GM04503 (cell line): ENCODE measurements at regions not wholly inside any gene's neighbourhood (a gene's known extent, or its start where the extent isn't known, plus 50 kb on each side); places are given as distances from the start of the nearest gene placed in this dataset.
A peak's percentile ranks its signal among the peaks of the same experiment; 100 is the strongest.
"Not testable (repeated sequence)": the region's sequence is repeated elsewhere in the genome, so short reads cannot be mapped to it uniquely, and the experiment has no call there.

ENCODE experiments used
- DNase-seq: peaks from one replicate; pipeline ENCODE4 v3.0.0-alpha.2; 2012; ENCODE audit warnings: low read depth

DNA sequence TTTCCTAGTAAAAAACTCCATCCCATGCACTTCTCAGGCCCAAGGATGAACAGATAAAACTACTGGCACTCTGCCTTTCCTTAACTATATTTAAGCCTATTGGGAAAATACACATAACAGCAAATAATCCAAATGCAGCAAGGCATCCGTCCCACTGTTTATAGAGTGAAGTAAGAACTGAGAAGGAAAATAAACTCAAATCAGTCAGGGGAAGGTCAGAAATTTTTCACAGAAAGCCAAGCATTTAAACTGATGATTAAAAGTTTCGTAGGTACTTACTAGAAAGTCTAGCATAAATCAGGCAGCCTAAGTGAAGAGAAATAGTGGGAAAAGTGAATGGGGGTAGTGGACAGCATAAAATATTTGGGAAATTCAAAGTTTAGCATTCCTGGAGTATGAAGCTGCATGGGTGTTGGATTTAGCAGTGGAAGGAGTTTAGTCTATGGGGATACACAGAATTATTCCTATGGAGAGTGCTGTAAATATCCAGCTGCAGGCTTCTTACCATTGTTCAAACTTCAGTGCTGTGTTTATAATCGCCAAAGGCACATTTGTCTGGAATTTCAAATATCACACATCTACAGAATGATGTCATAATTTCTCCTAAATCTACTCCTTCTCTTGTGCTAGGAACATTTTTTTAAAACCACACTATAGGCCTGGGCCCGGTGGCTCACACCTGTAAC is 1131.0 kb upstream of the GOT2 start:
- DNase-seq = no peak

DNA sequence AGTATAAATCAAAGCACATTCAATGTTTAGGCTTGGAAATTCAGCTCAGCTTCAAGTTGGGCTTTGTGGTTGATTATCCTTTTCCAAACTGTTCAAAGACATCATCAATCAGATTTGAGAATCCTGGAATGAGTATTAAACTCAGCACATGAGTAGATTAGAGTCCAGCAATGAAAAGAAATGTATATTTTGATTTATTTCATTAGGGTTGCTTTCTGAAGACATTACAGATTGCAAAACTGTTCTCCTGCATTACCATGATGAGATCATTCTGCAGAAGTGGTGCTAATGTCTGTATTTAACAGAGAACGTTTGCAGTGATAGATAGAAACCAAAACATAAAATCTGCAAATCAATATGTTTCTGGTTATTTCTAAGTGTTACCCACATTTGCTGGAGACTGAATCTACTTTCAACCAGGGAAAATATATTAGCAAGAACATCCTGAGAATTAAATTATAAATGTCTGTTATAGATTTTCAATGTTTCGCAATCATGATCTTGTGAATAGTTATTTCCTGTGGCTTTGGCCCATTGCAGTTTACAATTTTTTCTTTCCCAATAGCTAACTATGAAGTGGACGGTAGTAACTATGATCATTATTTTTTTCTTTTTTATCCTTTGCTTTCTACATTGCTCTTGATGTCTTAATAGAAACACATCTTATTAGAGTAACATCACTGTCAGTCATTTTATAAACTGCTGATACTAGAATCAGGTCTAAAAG is 1125.7 kb upstream of the GOT2 start:
- peak; percentile 27 for DNase-seq

DNA sequence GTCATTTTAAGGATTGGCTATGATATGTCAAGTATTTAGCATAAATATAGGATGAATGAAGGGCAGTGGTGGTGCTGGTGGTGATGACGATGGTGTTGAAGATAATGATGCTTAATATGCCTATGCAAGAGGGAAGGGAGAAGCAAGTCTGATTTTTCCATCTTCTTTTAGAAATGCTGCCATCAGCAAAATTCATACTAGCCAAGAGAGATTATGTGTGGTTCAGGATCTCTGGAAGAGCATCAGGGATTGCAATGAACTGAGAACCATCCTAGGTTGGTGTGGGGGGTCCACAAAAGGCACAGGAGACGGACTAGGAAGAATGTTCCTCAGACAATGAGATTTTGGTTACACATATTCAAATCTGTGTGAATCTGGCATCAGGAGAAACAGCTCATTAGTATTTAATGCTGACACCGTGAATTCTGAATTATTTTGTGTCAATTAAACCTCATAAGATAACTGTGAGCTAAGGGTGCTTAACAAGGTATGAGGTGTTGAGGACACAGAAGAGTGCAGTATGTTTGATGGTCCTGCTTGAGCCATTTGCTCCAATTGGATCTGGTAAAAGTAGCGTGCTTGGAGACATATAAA is 1120.8 kb upstream of the GOT2 start:
- DNase-seq = no peak

DNA sequence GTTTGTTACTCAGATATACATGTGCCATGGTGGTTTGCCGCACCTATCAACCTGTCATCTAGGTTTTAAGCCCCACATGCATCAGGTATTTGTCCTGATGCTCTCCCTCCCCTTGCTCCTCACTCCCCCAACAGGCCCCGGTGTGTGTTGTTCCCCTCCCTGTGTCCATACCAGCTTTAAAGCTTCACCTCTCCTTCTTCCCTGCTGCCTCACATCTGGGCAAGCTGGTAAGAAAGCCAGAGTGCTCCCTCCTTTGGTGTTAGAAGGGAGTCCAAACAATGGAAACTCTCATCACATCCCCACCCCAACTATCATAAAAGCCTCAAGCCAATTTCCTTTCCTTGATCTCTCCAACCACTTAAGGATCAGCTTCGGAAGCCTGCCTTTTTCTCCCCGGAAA is 1115.6 kb upstream of the GOT2 start:
- DNase-seq = no peak

DNA sequence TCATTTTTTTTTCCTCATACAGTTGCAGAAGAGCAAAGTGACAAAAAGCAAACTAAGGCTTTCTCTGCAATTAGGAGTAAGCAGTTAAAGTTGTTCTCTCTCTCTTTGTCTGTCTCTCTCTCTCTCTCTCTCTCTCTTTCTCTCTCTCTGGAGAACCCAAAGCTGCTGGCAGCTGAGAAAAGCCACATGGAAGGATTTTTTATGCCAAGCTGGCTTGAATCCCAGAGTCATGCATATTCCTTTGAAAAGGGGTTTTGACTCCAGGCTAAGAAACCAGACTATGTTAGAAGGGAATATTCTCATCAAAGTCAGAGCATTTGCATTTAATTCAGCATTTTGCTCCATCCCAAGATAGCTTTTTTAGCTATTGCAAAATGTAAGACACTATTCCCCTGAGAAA is 1114.2 kb upstream of the GOT2 start:
- no peak for DNase-seq

DNA sequence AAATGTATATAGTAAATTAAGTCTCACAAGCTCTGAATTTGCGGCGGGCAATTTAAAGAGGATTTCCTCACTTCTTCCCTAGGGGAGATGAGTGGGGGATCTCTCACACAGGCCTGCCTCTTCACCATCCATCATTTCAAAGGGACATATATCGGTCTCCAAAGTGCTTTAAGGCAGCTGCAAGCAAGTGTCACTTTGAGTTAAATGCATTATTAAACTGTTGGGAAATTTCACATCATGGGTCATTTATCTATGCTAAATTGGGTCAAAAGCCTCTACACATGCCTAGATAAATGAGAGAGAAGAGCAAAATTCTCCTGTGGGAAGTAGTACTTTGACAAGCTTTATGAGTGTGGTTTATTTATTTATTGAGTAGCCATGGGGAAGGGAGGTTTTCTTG is 1106.1 kb upstream of the GOT2 start:
- DNase-seq = no peak

DNA sequence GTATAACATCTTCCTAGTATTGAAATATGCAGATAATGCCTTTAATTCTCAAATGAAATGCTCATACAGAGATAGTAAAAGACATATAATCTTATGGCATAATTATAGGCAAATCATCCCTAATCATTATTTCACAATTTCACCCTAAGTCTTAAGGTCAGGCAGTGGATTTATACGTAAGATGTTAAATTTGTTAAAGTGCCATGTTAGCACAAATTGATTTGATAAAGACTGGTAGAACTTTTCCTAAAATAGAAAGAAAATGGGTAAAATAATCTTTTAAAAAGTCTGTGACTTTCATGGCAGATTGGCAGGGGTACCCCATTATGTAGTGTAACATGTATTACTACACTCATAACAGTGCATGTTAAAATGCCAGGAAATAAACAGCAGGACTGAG is 1092.7 kb upstream of the GOT2 start:
- DNase-seq = no peak

DNA sequence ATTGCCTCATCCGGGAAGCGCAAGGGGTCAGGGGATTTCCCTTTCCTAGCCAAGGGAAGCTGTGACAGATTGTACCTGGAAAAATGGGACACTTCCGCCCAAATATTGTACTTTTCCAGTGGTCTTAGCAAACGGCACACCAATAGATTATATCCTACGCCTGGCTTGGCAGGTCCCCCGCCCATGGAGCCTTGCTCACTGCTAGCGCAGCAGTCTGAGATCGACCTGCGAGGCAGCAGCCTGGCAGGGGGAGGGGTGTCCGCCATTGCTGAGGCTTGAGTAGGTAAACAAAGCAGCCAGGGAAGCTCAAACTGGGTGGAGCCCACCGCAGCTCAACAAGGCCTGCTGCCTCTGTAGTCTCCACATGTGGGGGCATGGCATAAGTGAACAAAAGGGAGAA is 1075.4 kb upstream of the GOT2 start:
- DNase-seq = not testable (repeated sequence)

DNA sequence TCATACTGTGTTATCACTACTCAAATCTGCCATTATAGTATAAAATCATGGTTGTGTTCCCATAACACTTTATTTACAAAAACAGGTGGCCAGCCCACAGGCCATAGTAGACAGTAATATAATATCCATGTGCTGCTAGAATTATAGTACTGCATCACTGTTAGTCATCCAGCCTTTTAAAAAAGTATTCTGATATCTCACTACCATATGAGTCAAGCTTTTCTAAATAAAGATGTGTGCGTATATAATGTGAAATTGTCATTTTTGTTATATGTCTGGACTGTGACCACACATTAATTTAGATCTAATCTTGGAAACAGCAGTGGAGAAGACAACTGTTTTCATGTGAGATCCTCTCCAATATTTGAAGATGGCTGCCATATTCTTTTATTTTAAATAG is 1049.1 kb upstream of the GOT2 start:
- no peak for DNase-seq

DNA sequence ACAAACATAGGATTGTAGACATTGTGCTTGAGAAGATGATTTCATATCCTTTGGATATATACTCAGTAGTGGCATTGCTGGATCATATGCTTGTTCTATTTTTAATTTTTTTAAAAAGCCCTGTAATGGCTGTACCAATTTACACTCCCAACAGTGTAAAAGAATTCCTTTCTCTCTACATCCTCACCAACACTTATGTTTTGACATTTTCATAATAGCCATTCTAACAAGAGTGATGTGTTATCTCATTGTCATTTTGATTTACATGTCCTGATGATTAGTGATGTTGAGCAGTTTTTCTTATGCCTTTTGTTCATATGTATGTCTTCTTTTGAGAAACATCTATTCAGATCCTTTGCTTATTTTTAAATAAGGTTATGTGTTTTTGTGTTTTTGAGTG is 1039.2 kb upstream of the GOT2 start:
- DNase-seq = no peak

DNA sequence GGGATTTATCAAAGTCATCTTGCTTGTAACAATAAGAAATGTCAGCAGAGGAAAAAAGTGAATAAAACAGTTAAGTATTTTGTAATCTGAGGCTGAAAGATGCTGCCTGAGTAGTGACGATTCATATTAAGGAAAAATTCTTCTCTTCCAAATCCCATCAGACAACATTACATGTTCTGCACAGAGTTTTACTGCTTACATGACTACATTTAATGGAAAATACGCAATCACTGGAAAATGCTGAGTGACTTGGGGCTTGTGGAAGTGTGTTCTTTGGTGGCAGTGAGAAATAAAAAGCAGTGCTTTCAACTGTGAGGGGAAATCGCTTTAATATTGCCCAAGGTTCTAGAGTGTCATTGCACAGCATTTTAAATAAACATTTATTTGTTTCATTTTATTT is 1025.2 kb upstream of the GOT2 start:
- no peak for DNase-seq

DNA sequence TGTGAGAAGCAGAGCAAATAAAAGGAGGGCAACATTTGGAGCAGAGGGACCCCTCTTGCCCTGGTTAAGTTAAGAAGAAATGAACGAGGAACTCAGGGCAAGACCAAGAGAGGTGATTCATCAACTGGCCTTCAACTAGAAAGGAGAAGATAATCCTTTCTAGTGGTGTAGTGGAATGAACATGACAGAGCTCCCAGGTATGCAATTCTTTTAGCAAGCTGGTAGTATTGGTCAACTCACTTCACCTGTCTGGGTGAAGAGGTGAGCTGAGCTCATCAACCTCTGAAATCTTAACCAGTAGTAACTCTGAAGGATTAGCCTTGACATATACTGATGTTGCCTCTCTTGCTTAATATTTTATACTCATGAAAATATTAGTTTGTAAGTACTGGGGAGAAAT is 1024.7 kb upstream of the GOT2 start:
- DNase-seq = no peak

DNA sequence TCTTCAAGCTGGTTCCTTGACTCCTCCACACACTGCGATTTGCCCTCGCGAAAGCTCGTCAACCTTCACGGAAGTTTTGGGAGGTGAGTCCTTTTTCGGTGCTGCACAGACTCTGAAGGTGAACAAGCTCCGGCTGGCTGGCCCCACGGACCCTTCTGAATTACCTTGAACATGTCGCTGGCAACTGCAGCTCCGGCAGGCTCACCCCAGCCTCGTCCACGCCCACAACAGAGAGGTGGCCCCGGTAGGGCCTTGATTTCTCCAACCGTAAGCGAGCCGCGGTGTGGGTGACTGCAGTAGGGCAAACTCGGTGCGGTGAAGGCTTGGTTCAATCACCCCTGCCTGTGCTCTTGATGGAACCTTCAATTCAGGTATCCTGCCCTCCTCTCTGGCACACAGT is 1020.7 kb upstream of the GOT2 start:
- DNase-seq = no peak

DNA sequence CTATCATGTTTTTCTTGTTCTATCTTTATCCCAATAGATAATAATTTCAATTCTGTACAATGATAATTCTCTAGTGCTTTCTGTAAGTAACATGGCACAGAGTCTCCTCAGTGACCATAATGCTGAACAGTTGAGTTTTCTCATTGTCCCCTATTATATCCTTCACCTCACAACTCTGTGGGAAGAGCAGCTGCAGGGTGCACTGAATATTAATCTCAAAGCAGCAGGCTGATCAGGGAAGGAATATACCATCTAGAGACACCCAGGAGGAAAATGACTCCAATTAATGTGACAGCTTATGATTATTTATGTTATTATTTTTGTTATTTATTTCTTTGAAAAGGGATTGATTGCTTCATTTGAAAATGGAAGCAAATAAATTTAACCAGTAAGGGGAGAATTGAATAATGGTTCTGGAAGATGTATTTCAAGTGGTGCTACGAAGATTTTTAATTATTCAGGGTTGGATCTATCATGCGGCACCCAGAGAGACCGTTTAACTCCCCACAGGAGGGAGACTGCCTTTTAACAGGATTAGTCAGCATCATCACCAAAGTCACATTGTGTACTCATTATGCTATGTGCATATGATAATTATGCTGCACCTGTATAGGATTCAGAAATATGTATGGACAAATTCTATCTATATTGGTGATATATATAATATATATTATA is 1015.7 kb upstream of the GOT2 start:
- no peak for DNase-seq

DNA sequence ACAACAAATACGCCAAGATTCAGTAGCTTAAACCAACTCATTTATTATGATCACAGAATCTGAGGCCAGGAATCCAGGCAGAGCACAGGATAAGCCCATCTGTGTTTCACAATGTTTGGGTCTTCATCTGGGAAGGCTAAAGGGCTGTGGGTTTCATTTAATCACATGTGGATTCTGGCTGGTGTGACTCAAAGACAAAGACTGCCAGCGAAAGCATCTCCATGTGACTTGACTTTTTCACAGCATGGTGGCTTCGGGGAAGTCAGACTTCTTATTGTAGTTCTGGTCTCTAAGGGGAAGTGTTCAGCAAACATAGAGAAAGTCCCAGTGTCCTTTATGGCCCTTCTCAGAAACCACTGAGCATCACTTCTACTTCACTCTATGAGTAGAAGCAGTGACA is 1014.4 kb upstream of the GOT2 start:
- DNase-seq = no peak

DNA sequence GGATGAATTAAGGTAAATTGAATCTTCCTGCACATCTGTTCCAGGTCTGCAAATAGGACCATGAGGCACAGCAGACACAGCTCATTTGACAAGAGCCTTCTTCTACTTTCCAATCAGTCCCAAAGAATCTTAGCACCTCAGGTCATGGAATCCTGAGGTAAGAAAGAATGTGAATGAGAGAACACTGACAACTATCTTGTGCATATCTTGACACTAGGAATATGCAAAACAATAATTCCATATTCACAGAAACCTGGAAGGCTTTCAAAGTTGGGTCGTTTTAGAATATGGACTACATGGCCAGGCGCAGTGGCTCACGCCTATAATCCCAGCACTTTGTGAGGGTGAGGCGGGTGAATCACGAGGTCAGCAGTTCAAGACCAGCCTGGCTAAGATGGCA is 1009.4 kb upstream of the GOT2 start:
- DNase-seq = no peak

DNA sequence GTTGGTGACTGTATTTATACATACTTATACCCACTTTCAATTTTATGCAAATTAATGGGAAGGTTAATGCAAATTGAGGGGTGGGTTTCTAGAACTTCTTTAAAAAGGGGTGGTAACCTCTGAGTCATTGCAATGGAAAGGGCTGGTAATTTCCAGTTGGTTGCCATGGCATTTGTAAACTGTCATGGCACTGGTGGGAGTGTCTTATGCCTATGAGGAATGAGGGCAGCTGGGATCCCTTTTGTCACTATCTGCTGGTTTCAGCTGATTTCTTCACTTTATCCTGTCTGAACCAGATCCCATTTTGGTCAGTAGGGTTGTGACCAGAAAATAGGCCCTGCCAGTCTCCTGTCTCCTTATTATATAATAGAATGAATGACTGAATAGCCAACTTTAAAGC is 1006.7 kb upstream of the GOT2 start:
- no peak for DNase-seq

DNA sequence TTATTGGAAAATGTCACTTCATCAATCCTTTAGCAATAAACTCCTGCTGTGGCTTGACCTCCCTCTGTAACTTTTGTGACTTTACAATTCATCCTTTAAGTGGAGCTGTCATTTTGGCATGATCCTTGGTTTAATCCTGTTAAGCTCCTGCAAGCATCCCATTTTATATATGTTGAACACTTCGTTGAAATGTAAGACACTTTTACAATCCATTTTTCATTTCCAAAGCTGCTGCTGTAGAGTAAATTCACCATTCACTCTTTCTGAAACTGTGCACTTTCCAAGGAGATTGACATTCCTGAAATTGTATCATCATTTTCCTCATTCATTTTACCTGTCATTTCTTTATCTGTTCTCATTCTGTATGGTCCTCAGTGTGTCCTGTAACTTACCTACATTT is 1003.2 kb upstream of the GOT2 start:
- no peak for DNase-seq

DNA sequence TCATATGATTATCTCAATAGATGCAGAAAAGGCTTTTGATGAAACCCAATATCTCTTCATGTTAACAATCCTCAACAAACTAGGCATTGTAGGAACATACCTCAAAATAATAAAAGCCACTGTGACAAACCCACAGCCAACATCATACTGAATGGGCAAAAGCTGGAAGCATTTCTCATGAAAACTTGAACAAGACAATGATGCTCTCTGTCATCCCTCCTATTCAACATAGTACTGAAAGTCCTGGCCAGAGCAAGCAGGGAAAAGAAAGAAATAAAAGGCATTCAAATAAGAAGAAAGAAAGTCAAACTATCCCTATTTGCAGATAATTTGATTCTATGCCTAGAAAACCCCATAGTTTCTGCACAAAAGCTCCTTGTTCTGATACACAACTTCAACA is 999.2 kb upstream of the GOT2 start:
- DNase-seq = no peak

DNA sequence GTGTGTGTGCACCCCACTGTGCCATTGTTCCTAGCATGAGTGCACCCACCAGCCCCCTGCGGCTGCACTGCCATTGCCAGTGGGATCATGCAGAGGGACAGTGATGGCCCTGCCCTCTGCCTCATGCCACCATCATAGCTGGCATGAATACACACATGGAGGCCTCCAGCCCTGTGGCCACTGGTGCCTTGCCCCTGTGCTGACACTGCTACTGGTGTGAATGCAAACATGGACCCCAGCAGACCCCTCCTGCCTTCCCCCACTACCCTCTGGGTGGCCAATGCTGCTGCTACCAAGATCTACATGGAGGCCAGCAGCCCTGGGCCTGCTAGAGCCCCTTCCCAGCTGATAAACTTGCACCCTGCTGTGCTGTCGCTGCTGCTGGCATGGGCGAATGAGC is 995.5 kb upstream of the GOT2 start:
- no peak for DNase-seq

DNA sequence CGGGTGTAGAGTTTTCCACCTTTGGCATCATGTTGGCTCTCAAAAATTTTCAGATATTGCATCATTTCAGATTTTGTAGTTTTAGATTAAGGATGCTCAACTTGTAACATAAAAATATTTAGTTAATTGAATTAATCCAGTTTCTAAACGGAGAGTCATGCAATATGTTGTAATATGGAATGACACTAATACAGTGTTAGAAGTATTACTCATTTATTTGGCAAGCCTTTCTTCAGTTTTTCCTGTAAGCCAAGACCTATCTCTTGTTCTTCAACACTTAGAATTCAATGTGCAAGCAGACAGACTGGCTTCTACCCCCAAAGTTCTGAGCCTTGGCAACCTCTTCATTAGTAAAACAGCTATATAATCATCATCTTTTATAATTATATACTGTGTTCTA is 985.0 kb upstream of the GOT2 start:
- DNase-seq = no peak

DNA sequence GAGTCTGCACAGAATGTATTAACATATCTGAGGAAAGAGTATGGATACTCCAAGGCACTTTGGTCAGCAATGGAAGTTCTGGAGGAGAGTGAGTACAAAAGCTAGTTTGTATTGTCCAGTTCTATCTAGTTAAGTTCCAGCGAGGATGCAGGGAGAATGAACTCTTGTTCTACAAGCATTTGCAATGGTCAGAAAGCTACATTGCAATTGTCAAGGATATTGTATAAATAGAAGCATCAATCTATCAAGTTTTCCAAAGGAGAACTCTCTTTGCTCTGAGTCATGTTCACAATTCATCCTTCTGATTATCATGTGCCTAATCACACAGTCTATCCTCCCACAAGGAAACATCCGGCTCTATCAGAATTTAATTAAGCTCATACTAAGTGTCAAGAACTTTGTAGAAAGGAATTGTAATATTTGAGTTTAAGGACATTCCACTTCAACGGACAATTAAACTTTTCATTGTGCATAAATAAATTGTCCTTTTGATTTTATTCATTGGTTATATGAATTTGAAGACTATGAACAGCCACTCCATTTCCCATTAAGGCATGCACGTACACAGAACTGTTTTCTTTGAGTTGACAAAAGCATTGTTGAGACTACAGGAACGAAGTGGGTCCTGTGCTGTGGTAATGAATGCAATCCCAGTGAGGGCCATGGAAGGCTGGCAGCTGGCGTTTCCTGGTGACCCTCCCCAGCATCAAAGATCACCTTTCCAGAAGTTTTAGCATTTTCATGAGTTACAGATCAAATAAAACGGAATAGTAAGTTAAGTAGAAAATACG is 973.5 kb upstream of the GOT2 start:
- no peak for DNase-seq
